ENCODE measurements at regions not wholly inside any gene's neighbourhood (a gene's known extent, or its start where the extent isn't known, plus 50 kb on each side); places are given as distances from the start of the nearest gene placed in this dataset.

GRCh38 chr1:8077120-8077573 lies 51.0 kb upstream of the ERRFI1 start:
- H3K9me2 ChIP-seq (replicated peaks; ENCODE audit: control insufficient read depth, low read length), result no peaks in the 10 kb centered on the region
- no peaks in the 10 kb centered on the region for H3K36me3 ChIP-seq (ENCODE audit: control insufficient read depth, low read length)
- H3K4me2 ChIP-seq (ENCODE audit: low read length), result no peak overlapping the region
- no peaks in the 10 kb centered on the region for H3K9me3 ChIP-seq (ENCODE audit: control insufficient read depth, insufficient read depth, low read length)
- H3F3A ChIP-seq (ENCODE audit: control insufficient read depth, insufficient read depth), result no peaks in the 10 kb centered on the region
- no peaks in the 10 kb centered on the region for H4K20me1 ChIP-seq (ENCODE audit: control insufficient read depth, insufficient read depth, low read depth, low read length)
- no peaks in the 10 kb centered on the region for H3K4me1 ChIP-seq (ENCODE audit: control insufficient read depth, low read length)
- peaks cover 4% of the 10 kb centered on the region; the same call in 1 of the 2 replicates for H3K27me3 ChIP-seq (ENCODE audit: control insufficient read depth, low read length)
- H3K79me2 ChIP-seq (ENCODE audit: control insufficient read depth, low read length), result no peaks in the 10 kb centered on the region
- H3K4me3 ChIP-seq (ENCODE audit: low read length), result no peak overlapping the region
- H3K27ac ChIP-seq (ENCODE audit: low read depth, low read length), result no peak overlapping the region
- TF ChIP-seq EZH2phosphoT487 (IDR thresholded peaks at IDR 0.05; ENCODE audit: borderline replicate concordance, low read length) (no peak), CTCF (IDR thresholded peaks at IDR 0.05; ENCODE audit: low read depth, low read length, poor library complexity, severe bottlenecking) (no peak)

- H3K27ac ChIP-seq (ENCODE audit: low read depth, low read length), result no peak overlapping the region
- peaks cover 4% of the 10 kb centered on the region; the same call in 1 of the 2 replicates for H3K27me3 ChIP-seq (ENCODE audit: control insufficient read depth, low read length)
- no peaks in the 10 kb centered on the region for H3K9me3 ChIP-seq (ENCODE audit: control insufficient read depth, insufficient read depth, low read length)
- no peaks in the 10 kb centered on the region for H4K20me1 ChIP-seq (ENCODE audit: control insufficient read depth, insufficient read depth, low read depth, low read length)
- no peaks in the 10 kb centered on the region for H3K79me2 ChIP-seq (ENCODE audit: control insufficient read depth, low read length)
- TF ChIP-seq CTCF (IDR thresholded peaks at IDR 0.05; ENCODE audit: low read depth, low read length, poor library complexity, severe bottlenecking) (no peak), EZH2phosphoT487 (IDR thresholded peaks at IDR 0.05; ENCODE audit: borderline replicate concordance, low read length) (no peak)
- H3K9me2 ChIP-seq (replicated peaks; ENCODE audit: control insufficient read depth, low read length), result no peaks in the 10 kb centered on the region
- no peaks in the 10 kb centered on the region for H3K4me1 ChIP-seq (ENCODE audit: control insufficient read depth, low read length)
- no peak overlapping the region for H3K4me2 ChIP-seq (ENCODE audit: low read length)
- no peaks in the 10 kb centered on the region for H3F3A ChIP-seq (ENCODE audit: control insufficient read depth, insufficient read depth)
- H3K36me3 ChIP-seq (ENCODE audit: control insufficient read depth, low read length), result no peaks in the 10 kb centered on the region
- H3K4me3 ChIP-seq (ENCODE audit: low read length), result no peak overlapping the region
Observed at GRCh38 chr1:8076176-8076575, 50.1 kb upstream of the ERRFI1 start.
